ENCODE measurements at regions not wholly inside any gene's neighbourhood (a gene's known extent, or its start where the extent isn't known, plus 50 kb on each side); places are given as distances from the start of the nearest gene placed in this dataset.

DNA sequence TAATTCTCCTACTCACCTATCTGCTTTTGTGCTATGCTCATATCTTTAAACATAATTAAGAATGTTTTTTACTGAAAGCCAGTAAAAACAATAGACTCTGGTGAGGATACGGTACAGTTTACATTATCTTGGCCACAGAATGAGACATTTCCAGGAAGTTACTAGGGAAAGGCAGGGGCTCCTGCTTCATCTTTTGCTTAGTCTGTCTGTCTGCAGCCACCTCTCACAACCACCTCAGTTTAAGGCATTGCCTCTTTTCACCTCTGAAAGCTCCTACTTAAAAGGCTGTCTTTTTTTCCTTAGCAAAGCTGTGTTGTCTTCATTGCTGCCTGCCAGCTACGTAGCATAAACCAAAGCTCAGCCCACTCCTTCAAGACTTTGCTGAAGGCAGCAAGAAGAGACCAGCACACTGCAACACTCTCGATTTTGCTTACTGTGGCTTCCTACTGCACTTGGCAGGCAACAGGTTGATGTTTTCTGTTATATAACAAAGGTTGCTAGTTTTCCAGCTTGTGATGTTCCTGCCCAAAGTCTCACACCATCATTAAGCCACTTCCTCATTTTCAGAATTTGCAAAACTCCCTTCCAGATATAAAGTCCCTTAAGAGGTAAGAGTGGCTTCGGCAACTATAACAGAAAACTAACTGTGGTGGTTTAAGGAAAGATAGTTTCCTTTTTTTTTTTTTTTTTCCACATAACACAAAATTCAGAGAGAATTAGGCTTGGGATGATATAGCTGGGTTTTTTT, 432.9 kb downstream of the GRXCR1 start:
- Histone ChIP-seq H3K4me3 (ENCODE audit: low read depth, low read length, poor library complexity, severe bottlenecking) (no peak overlapping the region), H3K9me3 (ENCODE audit: low read length) (no peaks in the 10 kb centered on the region), H3K79me2 (ENCODE audit: insufficient read depth, low read depth, low read length) (no peaks in the 10 kb centered on the region), H2AFZ (ENCODE audit: low read length) (no peak overlapping the region), H3K36me3 (ENCODE audit: insufficient read depth, low read length) (no peaks in the 10 kb centered on the region), H3K4me1 (ENCODE audit: insufficient read depth, low read length, poor library complexity, severe bottlenecking) (no peaks in the 10 kb centered on the region), H3K4me2 (ENCODE audit: low read length) (no peak overlapping the region), H3K27ac (ENCODE audit: low read depth, low read length, poor library complexity, severe bottlenecking) (no peak overlapping the region), H3K9me2 (ENCODE audit: insufficient read depth, low read length) (no peaks in the 10 kb centered on the region), H4K20me1 (ENCODE audit: insufficient read depth, low read length) (no peaks in the 10 kb centered on the region)
- ChIA-PET CTCF (ENCODE audit: unreplicated experiment) (no interaction called here), POLR2A (no interaction called here)
- no peak for DNase-seq (ENCODE audit: low spot score)
- BruUV-seq (replicated peaks) = no TSS peak
- no peak for TF ChIP-seq EZH2phosphoT487 (IDR thresholded peaks at IDR 0.05; ENCODE audit: borderline replicate concordance, low read depth, low read length)
- TF ChIP-seq, protein P1, sequence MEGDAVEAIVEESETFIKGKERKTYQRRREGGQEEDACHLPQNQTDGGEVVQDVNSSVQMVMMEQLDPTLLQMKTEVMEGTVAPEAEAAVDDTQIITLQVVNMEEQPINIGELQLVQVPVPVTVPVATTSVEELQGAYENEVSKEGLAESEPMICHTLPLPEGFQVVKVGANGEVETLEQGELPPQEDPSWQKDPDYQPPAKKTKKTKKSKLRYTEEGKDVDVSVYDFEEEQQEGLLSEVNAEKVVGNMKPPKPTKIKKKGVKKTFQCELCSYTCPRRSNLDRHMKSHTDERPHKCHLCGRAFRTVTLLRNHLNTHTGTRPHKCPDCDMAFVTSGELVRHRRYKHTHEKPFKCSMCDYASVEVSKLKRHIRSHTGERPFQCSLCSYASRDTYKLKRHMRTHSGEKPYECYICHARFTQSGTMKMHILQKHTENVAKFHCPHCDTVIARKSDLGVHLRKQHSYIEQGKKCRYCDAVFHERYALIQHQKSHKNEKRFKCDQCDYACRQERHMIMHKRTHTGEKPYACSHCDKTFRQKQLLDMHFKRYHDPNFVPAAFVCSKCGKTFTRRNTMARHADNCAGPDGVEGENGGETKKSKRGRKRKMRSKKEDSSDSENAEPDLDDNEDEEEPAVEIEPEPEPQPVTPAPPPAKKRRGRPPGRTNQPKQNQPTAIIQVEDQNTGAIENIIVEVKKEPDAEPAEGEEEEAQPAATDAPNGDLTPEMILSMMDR (conservative IDR thresholded peaks at IDR 0.05; ENCODE audit: low read length) = no peak
- intact Hi-C loops (cut with micrococcal nuclease; ENCODE audit: unreplicated experiment) = no loop called here

DNA sequence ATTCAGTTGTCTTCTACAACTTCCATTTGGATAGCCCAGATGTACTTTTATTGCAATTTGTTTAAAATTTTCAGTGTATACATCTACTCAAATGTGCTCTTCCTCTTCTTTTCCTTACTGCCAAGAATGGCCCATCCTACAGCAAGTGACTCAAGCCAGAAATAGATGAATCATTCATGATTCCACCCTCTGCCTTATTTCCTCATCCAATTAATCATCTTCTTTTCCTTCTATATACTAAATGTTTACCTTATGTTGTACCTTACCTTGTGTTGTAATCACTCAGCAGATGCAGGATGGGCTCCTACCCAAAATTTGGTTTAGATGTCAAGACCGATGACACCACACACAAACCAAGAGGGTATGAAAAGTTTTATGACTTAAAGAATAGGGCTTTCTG, 437.8 kb downstream of the GRXCR1 start:
- DNase-seq (ENCODE audit: low spot score) = no peak
- H3K4me2 ChIP-seq (ENCODE audit: low read length) = no peak overlapping the region
- no peak overlapping the region for H3K27ac ChIP-seq (ENCODE audit: low read depth, low read length, poor library complexity, severe bottlenecking)
- no peaks in the 10 kb centered on the region for H3K9me3 ChIP-seq (ENCODE audit: low read length)
- H3K4me3 ChIP-seq (ENCODE audit: low read depth, low read length, poor library complexity, severe bottlenecking) = no peak overlapping the region
- H3K9me2 ChIP-seq (ENCODE audit: insufficient read depth, low read length) = no peaks in the 10 kb centered on the region
- TF ChIP-seq, protein P1 (conservative IDR thresholded peaks at IDR 0.05; ENCODE audit: low read length) = no peak
- no peak for TF ChIP-seq EZH2phosphoT487 (IDR thresholded peaks at IDR 0.05; ENCODE audit: borderline replicate concordance, low read depth, low read length)
- BruUV-seq (replicated peaks) = no TSS peak
- H3K79me2 ChIP-seq (ENCODE audit: insufficient read depth, low read depth, low read length) = no peaks in the 10 kb centered on the region
- H3K4me1 ChIP-seq (ENCODE audit: insufficient read depth, low read length, poor library complexity, severe bottlenecking) = no peaks in the 10 kb centered on the region
- ChIA-PET CTCF (ENCODE audit: unreplicated experiment) (no interaction called here), POLR2A (no interaction called here)
- no peaks in the 10 kb centered on the region for H4K20me1 ChIP-seq (ENCODE audit: insufficient read depth, low read length)
- H3K36me3 ChIP-seq (ENCODE audit: insufficient read depth, low read length) = no peaks in the 10 kb centered on the region
- no peak overlapping the region for H2AFZ ChIP-seq (ENCODE audit: low read length)
- intact Hi-C loops (cut with micrococcal nuclease; ENCODE audit: unreplicated experiment) = no loop called here

DNA sequence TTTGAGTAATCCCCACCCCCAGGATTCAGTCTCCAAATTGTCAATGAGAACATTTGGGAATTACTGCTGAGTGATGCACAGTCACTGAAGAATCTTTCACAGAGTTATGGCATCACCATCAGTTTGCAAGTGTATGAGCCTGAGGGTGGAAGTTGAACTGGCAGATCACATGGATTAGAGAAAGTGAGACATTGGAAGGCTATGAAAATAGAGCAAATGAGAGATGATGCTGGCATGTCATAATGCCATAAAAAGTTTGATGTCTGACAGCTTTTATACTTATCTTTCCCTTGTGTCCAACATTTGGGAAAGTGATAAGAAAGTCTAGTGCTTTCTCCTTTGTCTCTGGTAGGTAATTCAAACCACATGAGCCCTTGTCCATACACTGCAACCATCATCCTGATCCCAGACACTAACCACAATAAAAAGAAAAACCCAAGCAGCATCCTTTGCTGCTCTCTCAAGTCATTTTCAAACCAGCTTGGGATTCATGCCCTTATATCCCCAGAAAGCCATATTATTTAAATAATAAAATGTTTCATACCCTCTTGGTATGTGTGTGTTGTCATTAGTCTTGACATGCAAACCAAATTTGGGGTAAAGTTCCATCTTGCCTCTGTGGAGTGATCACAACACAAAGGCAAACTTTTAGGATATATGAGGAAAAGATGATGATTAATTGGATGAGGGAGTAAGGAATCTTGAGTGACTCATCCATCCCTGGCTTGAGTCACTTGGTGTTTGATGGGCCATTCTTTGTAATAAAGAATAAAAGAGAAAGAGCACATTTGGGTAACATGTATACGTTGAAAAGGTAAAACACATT, 438.9 kb downstream of the GRXCR1 start:
- no peak for DNase-seq (ENCODE audit: low spot score)
- ChIA-PET CTCF (ENCODE audit: unreplicated experiment) (no interaction called here), POLR2A (no interaction called here)
- no TSS peak for BruUV-seq (replicated peaks)
- Histone ChIP-seq H3K9me2 (ENCODE audit: insufficient read depth, low read length) (no peaks in the 10 kb centered on the region), H3K9me3 (ENCODE audit: low read length) (no peaks in the 10 kb centered on the region), H4K20me1 (ENCODE audit: insufficient read depth, low read length) (no peaks in the 10 kb centered on the region), H3K27ac (ENCODE audit: low read depth, low read length, poor library complexity, severe bottlenecking) (no peak overlapping the region), H3K4me3 (ENCODE audit: low read depth, low read length, poor library complexity, severe bottlenecking) (no peak overlapping the region), H3K4me1 (ENCODE audit: insufficient read depth, low read length, poor library complexity, severe bottlenecking) (no peaks in the 10 kb centered on the region), H3K79me2 (ENCODE audit: insufficient read depth, low read depth, low read length) (no peaks in the 10 kb centered on the region), H3K4me2 (ENCODE audit: low read length) (no peak overlapping the region), H2AFZ (ENCODE audit: low read length) (no peak overlapping the region), H3K36me3 (ENCODE audit: insufficient read depth, low read length) (no peaks in the 10 kb centered on the region)
- TF ChIP-seq, protein P1 (conservative IDR thresholded peaks at IDR 0.05; ENCODE audit: low read length) = no peak
- TF ChIP-seq EZH2phosphoT487 (IDR thresholded peaks at IDR 0.05; ENCODE audit: borderline replicate concordance, low read depth, low read length) = no peak
- intact Hi-C loops (cut with micrococcal nuclease; ENCODE audit: unreplicated experiment) = no loop called here
